HG03064 (cell line): ENCODE measurements at regions not wholly inside any gene's neighbourhood (a gene's known extent, or its start where the extent isn't known, plus 50 kb on each side); places are given as distances from the start of the nearest gene placed in this dataset.

Experiments used
- ATAC-seq: cut with Tn5 transposase; IDR thresholded peaks from one replicate; pipeline ENCODE4 v1.9.1; 2021; ENCODE audit warnings: low read depth; ENCODE audit not compliant: unreplicated experiment

DNA sequence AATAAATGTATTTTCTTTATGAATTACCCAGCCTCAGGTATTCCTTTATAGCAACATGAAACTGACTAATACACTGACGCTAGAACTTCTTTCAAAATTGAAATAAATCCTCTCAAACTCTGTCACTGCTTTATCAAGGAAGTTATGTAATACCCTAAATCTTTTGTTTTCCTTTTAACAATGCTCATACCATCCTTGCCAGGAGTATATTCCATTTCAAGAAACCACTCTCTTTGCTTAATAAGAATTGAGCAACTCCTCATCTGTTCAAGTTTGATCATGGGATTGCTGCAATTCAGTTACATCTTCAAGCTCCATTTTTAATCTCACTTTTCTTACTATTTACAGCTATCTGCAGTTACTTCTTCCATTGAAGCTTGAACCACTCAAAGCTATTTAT lies 707.6 kb upstream of the MARCKS start:
- ATAC-seq = no peak

DNA sequence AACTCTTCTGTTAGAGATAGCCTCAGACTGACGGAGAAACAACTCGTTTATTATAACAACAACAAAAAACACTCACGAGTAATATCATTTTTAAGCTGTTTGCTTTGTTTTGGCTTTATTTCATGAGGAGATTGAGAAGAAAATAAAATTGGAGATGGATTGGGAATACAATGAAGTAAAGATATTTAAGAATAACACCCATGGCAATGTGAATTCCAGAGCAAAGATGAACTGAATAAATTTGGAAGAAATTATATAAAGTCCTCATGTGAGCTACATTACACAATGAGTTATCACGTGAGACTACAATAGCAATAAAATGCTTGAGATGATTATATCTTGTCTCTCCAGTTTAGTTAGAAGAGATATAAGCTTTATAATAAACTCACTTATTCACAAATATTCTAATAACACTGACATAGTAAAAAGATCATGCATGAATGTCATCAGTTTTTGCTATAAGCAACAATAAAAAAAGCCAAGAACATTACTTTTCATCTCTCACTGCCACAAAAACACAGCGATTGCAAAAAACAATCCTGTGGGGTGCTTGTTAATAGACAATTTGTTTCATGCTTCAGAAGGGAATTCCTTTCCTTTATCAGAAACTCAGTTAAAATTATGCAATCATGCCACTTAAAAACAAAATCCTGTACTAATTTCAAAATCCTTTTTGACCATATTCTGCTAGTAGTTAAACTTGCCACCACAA lies 696.7 kb upstream of the MARCKS start:
- ATAC-seq = no peak

DNA sequence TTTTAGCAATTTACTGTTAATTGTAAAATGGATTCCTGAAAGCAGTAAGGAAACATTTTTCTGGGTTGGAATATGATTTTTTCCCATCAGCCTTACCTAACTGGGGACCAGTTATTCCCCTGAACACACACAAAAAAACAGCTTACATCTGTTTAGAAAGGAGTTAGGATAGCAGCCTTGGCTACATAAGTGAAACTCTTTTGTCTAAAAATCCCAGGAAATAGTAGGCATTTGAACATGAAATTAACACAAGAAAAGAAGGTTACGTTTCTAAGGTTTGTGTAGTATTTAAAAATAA lies 696.2 kb upstream of the MARCKS start:
- no peak for ATAC-seq

DNA sequence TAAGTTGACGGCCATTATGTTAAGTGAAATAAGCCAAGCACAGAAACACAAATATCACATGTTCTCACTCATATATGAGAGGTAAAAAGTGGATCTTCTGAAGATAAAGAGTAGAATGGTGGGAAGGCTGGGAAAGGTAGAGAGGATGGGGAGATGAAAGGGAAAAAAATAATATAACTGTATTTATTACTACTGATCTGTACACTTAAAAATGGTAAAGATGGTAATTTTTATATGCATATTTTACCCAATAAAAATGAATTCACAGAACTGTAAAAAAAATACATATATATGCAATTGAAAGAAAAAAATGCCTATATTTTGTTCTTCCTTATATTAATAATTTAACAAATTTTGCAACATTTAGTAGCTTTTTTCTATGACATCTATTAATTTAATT lies 694.4 kb upstream of the MARCKS start:
- ATAC-seq = no peak

DNA sequence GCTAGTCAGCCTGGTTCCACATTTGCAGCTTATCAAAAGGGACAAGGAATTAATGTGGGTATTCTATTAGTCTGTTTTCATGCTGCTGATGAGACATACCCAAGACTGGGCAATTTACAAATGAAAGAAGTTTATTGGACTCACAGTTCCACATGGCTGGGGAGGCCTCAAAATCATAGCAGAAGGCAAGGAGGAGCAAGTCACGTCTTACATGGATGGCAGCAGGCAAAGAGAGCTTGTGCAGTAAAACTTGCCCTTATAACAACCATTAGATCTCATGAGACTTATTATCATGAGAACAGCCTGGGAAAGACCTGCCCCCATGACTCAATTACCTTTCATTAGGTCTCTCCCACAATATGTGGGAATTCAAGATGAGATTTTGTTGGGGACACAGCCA lies 689.1 kb upstream of the MARCKS start:
- no peak for ATAC-seq

DNA sequence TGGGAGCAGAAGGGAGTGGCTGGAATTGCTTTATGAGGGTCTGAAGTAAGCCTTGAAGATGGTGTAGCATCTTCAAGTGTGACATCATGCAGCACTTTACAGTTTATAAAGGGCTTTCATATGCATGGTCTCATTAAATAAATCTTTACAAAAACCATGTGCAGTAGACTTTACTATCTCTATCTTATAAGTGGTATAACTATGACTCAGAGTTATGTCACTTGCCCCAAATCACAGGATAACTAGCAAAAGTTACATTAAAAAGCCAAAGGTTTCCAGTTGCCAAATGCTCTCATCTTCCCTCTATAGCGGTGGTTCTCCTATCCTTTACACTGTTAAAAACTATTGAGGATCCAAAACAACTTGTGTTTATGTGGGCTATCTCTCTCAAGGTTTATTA lies 687.7 kb upstream of the MARCKS start:
- ATAC-seq = no peak

DNA sequence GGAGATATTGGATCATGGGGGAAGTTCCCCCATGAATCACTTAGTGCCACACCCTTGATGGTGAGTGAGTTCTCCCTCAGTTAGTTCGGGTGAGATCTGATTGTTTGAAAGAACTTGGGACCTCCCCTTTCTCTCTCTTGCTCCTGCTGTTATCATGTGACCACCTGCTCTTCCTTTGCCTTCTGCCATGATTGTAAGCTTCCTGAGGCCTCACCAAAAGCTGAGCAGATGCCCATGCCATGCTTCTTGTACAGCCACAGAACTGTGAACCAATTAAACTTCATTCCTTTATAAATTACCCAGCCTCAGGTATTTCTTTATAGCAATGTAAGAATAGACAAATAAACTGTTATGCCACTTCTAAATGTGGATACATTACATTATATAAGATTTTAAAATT lies 686.7 kb upstream of the MARCKS start:
- ATAC-seq = no peak

DNA sequence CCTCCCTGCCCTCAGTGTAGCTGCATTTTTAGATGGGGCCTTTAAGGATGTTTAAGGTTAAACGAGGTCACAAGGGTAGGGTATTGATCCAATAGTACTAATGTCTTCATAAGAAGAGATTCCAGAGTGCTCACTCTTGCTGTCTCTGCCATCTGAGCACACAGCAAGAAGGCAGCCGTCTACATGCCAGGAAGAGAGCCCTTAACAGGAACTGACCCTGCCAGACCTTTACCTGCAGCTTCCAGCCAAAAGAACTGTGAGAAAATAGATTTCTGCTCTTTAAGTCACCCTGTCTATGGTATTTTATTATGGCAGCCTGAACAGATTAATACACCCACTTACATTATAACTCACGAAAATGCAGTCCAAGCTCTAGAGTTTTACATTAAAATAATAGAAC lies 685.3 kb upstream of the MARCKS start:
- no peak for ATAC-seq

DNA sequence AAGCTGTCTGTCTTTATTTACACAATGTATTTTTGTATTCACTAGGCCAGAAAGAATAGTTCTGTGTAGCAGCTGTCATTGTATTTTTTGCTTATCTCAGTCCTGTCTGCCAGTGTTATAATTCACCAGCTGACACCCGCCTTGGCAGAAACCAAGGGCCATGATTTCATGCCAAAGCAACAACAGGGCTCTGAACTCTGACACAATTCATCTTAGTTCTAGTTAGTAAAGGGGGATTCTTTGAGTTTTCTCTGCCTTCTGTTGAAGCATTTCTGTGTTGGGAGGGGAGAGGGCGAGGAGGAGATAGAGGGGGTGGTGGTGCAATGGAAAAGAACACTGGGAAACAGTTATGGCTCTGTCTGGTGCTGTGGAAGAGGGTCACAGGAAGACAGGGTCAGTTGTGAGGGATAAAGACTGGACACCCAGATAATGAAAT lies 684.6 kb upstream of the MARCKS start:
- no peak for ATAC-seq

DNA sequence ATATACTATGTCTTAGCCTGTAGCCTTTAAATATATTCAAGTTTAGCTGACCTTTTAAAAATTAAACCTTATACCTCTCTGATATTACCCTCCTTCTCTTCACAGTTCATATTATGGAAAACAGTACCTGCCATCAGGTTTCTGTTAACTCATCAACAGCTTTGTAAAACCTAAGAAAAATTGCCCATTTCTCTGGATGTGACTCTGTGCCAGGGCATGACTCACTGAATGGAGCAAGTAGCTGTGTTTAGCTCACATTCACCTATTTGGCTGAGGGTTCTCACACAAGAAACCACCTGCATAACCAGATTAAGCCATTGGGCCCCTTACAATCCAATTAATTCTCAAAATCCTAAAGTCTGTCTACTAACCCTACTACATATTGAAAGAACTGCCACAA lies 678.8 kb upstream of the MARCKS start:
- ATAC-seq = no peak

DNA sequence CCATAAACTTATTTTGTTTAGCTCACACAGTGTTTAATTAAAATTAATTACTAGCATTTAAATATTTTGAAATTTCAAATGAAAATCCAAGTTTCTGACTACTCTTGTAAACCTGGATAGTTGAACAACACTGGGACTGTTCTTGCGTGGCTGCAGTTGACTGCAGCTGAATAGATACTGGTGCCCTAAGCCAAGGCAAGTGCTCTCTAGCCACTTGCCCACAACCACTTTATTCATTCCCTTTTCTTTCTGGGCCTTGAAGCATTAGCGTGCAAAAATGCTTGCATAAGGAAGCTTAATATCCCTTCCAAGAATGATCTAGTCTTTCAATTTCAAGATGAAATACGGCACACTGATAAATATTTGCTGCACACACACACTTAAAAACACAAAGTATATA lies 676.0 kb upstream of the MARCKS start:
- ATAC-seq = no peak

DNA sequence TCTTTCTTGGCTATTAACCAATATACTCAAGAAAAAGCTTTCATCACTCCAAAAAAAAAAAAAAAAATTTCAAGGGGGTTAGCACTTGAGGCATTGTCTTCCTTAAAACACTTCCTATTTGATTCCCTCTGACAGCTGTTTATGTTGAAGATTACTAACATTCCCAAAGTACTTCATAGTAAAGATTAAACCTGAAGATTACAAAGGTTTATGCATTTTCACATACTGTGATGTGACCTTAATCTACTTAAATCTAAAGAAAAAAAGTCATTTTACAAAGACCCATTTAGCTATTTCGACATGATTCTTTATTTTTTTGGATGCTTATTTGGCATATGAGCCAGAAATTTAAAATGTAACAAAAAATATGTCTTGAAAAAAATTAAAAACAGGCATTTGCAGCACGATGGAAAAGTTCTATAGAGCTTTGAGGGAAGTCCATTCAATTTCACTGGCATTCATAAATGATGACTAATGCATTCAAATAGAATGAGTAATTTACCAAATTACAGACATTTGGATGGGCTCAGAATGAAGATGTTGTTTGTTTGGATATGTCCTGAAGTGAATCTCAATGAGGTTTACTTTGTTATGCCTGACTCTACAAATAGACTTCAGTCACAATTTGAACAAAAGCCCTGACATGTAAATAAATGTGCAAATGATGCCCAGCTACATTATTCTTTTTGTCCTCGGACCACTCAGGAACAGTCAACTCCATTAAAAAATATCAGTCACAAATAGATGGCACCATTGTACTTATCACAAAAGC lies 674.6 kb upstream of the MARCKS start:
- no peak for ATAC-seq

DNA sequence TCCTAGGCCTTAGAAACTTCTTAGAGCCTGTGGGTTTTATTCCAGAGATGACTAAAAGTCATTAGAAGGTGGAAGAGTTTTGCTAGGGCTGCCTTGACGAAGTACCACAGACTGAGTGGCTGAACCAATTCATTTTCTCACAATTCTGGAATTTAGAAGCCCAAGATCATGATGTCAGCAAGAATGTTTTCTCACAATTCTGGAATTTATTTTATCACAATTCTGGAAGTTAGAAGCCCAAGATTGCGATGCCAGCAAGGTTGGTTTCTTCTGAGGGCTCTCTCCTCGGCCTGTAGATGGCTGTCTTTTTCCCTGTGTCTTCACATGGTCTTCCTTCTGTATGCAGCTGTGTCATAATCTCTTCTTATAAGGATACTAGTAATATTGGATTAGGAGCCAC lies 672.9 kb upstream of the MARCKS start:
- ATAC-seq = no peak

DNA sequence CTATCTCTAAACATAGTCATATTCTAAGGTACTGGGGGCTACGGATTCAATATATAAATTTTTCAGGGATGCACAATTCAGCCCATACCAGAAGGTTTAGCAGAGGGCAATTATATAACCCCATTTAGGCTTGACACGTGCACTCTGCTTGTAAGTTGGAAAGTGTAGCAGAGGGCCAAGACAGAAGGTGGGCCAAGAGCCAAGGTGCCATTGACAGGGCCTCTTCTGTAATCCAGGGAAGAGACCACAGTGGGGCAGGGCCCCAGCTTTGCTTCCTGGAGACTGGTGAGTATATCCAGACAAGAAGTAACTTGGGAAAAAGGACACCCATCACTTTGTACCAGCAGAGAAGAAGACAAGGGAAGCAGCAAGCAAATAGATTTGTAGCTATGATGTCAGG lies 672.4 kb upstream of the MARCKS start:
- no peak for ATAC-seq

DNA sequence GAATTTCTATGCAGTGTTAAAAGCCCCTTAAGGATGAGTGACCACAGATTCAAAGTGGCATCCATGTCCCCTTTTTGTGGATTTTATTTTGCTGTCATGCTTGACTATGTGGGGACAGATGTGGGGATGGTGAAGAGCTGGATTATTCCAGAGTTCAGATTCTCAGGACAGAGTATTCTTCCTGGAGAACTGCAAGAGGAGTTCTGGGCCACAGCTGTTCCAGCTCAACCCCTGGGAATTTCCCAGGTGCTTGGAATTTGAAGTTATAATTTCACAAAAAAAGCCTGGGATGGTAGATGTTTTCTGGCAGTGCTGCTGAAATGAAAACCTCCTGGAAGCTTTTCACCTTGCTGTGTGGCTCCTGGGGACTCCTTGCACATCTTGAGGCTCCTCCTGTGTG lies 671.8 kb upstream of the MARCKS start:
- no peak for ATAC-seq

DNA sequence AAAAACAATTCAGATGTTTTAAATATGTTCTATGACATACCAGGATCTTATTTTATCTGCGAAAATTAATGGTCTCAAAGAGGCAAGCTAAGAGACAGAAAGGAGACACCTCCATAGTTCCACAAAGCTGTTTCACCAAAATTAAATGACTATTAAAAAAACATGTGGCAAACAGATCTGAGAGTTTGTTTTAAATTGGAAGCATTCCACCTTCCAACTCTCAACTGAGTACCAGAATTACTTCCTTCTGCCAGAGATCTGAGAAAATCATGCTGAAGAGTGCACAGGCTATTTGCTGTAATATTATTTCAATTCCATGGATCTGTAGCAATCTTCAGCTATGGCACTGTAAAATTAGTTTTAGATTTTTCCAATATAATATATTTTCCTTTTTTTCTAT lies 669.5 kb upstream of the MARCKS start:
- no peak for ATAC-seq

DNA sequence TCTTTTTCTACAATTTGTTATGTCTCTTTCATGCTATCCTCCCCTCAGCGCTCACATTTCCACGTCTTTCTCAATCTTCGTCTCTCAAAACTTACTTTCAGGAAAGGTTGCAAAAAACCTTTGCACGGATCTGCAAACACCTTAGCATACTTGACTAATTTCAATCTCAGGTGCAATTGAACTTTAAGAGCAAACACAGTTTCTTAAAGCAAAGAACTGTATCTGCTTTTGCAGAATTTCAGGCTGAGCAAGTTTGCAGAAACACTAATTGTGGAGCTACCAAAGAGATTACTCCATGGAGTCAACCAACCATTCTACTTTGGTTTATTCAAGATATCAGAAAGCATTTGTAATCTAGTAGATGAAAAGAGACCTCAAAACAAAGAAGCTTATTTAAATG lies 668.2 kb upstream of the MARCKS start:
- ATAC-seq = no peak

DNA sequence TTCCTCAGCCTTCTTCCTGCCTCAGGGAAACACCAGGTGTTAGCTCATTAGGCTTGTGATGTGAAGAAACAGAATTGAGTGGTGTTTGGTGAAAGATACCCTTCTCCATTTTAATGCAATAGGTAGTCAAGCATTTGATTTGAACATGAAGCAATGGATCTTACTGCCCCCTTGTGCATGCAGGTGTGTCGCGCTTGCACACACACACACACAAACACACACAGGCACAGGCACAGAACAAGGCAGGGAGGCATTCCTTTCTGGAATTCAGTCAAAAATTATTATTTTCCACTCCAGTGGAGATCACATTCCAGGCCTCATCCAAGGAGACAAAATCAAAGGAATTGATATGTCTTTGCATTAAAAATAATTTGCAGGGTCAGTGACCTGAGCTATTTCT lies 667.0 kb upstream of the MARCKS start:
- ATAC-seq = no peak

DNA sequence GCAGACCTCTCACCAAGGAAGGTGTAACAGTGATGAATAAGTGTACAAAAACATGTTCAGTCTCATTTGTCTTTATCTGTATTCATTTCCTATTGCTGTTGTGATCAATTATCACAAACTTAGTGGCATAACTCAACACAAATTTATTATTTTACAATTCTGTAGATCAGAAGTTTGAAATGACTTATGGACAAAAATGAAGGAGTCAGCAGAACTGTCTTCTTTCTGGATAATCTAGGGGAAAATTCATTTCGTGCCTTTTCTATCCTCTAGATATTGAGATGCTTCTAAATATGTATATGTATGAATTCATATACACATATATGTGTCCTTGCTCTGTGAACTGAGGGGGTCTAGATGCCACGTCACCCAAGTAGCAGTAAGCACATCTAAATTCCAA lies 663.1 kb upstream of the MARCKS start:
- ATAC-seq = no peak

DNA sequence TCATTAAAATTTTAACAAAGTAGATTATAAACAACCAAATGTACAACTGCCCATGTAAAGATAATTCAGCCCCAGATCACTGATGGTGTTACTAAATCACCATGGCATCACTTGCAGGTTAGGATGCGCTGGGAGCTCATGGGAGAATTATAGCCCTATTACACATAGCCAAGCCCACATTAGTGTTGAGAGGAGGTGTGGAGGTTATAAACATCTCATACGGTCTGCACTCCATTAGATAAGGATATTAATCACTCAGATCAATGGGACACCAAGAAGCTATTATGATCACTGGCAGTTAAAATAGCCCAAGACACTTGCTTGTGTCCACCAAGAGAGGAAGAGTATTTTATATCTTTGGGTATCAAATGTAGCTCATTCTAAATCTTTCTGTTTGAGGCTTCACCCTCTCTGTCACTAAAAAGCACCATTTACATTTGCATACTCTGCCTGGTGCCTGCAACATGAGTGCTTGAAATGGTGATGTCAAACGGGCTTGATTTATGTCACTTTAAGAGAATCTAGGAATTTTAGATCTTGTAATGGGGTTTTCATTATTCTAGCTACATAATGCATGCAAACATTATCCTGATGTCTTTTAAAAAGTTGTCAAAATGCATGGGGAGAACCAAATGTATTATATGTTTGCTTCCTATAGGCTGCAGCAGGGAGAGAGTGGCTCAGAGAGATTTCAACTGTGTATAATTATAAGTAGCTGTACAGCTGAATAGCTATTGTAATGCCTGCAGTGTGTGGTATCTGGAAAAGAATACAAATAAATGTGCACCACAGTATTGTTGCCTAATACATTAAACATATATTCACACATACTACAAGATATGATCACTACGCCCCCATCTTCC lies 654.1 kb upstream of the MARCKS start:
- ATAC-seq = no peak

DNA sequence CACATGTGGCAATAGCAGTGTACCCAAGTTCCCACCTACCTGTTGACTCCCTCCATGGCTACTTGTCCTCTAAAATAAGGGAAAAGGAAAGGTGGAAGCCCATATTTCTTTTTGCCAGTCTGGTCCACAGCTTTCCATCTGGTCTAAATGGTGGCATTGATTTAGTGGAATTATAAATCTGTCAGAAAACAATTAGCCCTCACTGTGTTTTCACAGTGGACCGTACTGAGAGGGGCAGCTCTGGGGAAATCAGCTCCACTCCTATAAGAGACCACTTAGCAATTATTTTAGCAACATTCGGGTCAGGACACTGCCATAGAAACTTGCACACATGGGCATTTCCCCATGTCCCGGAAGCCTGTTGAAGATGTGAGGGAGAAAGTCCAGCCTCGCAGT lies 653.4 kb upstream of the MARCKS start:
- ATAC-seq = no peak

DNA sequence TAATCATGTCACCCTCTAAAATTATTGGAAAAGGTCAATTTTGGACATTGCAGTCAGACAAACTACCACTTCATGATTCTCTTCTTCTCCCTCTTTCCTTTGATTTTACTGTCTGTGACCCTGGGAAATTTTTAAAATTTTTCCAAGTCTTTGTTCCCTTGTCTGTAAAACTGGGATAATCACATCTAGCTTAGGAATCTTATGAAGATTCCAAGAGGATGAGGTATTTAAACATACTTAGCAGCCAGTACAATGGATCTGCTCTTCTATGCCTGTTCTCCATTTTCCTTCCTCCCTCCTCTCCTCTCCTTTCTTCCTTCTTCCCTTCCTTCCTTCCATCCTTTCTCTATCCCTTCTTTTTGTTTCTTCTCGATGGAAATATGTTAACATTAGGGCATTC lies 651.6 kb upstream of the MARCKS start:
- ATAC-seq = no peak
